ENCODE measurements at regions not wholly inside any gene's neighbourhood (a gene's known extent, or its start where the extent isn't known, plus 50 kb on each side); places are given as distances from the start of the nearest gene placed in this dataset.

- TF ChIP-seq CTCF (IDR thresholded peaks at IDR 0.05) (no peak), KDM1A (IDR thresholded peaks at IDR 0.05; ENCODE audit: low read depth) (no peak)
These were observed 198.5 kb downstream of the ADGRG6 start for GRCh38 chr6:142500250-142500786.
